GM21529 (cell line): ENCODE measurements at regions not wholly inside any gene's neighbourhood (a gene's known extent, or its start where the extent isn't known, plus 50 kb on each side); places are given as distances from the start of the nearest gene placed in this dataset.
"Not testable (repeated sequence)": the region's sequence is repeated elsewhere in the genome, so short reads cannot be mapped to it uniquely, and the experiment has no call there.

ENCODE experiments used
- ATAC-seq: cut with Tn5 transposase; IDR thresholded peaks from one replicate; pipeline ENCODE4 v1.9.1; 2021; ENCODE audit not compliant: unreplicated experiment

DNA sequence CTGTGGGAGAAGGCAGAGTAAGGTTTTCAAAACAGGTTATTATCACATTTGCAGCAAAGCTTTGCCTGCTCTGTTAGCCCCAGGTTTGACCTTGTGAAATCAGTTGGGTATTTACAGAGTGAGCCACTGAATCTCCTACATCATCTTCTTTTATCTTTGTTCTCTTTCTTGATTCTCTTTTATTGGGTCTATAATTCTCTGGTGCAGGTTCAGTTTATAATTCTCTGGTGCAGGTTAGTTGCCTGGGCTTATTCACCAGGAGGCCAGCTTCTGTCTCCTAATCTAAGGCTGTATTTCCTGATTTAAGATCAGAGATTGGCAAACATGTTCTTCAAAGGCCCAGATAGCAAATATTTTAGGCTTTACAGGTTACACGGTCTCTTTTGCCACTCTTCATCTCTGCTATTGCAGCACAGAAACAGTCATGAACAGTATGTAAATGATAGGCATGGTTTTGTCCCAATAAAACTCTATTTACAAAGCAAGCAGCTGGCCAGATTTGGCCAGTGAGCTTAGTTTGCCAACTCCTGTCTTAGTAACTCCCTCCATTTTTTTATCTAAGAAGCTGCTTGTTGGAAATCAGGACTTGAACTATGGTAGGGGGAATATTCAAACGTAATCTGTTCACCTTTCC, 205.0 kb upstream of the RIMS1 start:
- no peak for ATAC-seq

DNA sequence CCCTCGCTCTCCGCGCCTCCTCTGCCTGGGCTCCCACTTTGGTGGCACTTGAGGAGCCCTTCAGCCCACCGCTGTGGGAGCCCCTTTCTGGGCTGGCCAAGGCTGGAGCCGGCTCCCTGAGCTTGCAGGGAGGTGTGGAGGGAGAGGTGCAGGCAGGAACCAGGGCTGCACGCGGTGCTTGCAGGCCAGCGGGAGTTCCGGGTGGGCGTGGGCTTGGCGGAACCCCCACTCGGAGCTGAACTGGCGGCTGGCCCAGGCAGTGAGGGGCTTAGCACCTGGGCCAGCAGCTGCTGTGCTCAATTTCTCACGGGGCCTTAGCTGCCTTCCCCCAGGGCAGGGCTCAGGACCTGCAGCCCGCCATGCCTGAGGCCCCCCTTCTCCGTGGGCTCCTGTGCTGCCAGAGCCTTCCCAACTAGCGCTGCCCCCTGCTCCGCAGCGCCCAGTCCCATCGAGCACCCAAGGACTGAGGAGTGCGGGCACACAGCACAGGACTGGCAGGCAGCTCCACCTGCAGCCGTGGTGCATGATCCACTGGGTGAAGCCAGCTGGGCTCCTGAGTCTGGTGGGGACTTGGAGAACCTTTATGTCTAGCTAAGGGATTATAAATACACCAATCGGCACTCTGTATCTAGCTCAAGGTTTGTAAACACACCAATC, 200.2 kb upstream of the RIMS1 start:
- ATAC-seq = not testable (repeated sequence)

DNA sequence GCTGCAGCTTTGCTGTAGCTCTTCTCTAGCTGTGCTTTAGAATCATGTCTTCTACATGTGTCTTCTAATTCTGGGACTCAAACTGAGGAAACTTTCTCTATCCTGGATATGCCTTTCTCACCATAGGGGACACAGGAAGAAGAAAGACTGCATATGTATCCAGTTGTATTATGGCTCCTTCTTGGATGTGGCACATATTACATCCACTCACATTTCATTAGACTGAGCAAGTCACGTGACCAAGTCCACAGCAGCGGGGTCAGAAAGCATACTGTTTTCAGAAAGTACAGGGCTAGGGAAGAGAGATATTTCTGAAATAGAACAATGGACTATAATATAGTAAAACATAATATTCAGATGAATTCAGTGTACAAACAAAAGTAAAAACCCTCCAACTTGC, 187.6 kb upstream of the RIMS1 start:
- no peak for ATAC-seq

GRCh38 chr6:71706523-71706922, 179.8 kb upstream of the RIMS1 start:
- peak; percentile 80 for ATAC-seq

GRCh38 chr6:71707059-71707458, 179.3 kb upstream of the RIMS1 start:
- no peak for ATAC-seq

- no peak for ATAC-seq
These were observed 165.6 kb upstream of the RIMS1 start for GRCh38 chr6:71720705-71721104.

DNA sequence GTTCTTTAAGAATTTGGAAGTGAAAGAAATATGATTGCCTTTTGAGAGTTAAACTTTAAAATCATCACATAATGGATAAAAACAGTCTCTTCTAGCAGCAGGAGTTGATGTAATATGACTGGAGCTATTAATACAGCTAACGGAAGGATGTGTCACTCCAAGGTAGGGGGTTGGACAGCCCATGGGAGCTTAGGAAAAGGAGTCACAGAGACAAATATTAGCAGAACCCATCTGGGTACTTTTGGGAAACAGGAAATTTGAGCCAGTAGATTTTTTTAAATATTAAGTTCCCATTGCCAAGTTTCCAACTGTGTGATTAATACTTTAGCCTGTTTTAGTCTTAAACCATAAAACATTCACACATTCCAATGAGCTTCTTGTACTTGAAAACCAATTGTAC, 164.7 kb upstream of the RIMS1 start:
- ATAC-seq = no peak

DNA sequence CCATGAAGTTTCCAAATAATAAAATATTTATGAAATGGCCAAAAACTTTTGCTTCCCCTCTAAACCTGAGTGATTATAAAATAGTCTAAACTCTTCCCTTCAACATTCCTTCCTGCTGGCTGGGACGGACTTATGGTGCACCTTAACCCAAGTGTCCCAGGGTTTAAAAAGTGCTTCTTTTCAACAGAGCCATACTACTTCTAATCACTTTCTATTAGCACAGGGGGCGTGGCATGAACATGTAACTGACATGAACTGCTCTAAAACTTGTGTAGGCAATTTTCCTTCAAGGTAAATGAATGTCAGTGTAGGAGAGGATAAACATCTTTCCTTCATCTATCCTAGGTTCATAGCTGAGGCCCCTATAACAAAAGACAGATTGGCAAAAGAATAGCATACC, 163.6 kb upstream of the RIMS1 start:
- ATAC-seq = no peak

- ATAC-seq = no peak
These were observed 161.8 kb upstream of the RIMS1 start for GRCh38 chr6:71724456-71725125.

GRCh38 chr6:71725126-71725470, 161.3 kb upstream of the RIMS1 start:
- no peak for ATAC-seq

DNA sequence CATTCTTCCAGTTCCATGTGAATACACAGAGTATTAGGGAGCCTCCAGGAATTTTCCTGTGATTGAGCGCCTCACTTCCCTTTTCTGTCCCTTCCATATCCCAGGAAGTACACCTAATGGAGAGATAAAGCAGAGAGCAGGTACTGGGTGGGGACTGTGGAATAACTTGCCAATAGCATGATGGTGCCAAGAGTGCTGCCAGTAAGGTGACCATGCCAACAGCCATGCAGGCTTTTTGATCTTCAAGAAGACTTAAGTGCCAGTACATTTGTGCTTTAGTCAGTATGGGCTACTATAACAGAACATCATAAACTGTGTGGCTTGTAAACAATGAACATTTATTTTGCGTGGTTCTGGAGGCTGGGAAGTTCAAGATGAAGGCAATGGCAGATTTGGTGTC, 160.2 kb upstream of the RIMS1 start:
- no peak for ATAC-seq

DNA sequence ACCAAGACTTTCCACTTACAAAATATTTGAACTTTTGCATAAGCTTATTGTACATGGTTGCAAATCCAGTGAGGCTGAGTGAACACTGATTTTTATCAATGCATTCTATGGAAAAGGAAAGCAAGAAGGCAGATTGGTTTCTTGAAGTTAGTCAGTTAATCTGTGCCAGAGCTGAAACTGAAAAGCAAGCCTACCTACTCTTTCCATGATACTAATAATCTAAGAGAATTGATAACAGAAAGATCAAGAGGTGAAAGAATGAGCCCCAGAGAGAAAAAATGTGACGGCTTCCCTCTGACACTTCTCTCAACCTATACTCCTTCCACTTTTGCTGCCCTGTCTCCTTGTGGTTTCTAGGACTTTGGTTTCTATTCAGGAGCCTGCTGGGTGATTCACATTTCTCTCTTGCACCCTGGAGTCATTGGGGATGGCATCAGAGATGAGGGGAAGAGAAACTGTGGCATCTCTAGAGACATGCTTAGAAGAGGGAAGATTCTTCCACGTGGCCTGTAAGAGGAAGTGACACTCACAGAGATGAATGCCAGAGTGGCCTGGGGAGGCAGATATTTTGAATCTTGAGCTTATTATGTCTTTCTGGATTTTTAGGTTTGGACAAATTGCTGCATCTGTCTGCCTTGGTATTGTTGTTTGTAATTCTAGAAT, 158.6 kb upstream of the RIMS1 start:
- ATAC-seq = peak; percentile 94

DNA sequence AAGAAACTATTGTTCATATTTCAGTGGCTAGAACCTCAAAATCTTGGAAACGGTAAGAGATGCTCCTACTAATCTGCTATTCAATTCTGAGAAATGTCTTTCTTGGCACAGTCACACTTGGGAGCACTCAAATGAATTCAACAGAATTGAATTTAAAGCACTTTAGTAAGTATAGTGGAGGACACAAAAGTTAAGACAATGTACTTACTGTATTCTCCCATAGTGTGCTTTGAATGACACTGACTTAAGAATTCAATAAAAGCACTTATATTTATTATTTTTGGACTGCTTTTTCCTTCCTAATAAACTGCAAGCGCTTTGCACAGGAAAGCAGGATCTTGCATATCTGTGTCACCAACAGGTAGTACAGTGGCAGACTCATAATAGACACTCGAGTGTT, 156.1 kb upstream of the RIMS1 start:
- no peak for ATAC-seq

GRCh38 chr6:71733970-71734899, 152.1 kb upstream of the RIMS1 start:
- ATAC-seq = no peak

DNA sequence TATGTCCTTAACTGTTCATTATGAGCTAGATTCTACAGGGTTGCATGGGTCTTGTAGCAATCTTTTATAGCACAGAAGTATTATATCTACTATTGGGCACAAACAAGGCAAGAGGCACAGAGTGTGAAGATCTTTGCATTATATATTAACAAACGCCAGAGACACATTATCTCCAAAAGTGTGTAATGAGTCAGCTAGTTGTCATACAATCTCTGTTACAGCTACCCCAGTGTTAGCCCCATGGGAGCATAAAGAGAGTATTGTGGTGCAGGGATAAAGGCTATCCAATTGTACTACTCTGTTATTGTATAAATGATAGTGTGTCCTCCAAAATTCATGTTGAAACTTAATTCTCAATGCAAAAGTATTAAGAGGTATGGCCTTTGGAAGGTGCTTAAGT, 148.4 kb upstream of the RIMS1 start:
- ATAC-seq = no peak

DNA sequence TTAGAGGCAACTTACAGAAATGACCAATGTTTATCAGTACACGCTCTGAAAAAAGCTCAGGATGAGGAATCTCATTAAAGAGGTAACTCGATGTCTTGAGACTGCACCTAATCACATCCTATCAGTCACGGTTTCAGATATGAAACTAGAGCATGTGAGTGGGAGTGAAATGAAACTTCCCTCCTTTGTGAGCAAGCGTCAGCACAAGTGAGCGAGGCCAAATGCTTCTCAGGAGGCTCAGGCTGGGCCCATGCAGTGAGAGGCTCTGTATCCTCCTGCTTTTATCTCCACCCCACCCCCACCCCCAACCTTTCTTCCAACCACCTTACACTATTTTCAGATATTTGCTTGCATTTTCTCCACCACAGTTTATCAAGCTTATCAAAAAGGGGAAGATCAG, 140.8 kb upstream of the RIMS1 start:
- peak; percentile 87 for ATAC-seq

- no peak for ATAC-seq
These were observed 120.1 kb upstream of the RIMS1 start for GRCh38 chr6:71766146-71766760.

DNA sequence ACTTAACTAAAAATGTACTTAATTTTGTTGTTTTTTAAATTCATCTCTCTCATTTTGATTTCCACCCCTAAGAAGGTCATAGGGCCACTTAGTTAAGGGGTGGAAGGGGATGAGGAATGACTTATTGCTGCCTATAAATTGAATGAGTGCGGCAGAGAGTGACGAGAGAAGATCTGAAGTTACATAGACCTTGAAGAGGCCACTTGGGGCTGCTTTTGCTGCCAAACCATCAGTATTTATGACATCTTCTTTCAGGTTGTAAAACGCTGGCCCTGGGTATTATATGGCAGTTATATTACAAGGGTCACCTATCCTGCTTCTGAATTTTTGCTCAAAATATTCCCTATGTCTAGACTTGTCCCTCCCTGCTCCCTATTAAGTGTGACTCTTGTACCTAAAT, 119.6 kb upstream of the RIMS1 start:
- ATAC-seq = no peak

DNA sequence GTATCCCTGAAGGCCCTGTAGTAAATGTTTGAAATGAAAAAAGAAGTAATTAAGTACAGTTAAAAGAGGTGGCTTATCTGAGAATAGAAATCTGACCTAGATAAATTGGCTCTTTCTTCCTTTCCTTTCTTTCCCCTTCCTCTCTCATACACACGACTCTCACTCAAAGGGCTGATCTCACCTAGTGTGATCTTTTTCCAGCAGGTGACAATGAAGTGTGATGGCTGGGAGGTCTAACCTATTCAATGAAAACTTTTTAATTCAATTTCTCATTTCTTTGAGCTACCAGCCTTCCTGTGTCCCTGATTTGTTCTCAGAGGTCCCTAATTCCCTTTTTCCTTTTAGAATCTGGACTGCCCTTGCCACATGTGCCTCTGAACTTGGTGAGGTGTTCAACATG, 118.0 kb upstream of the RIMS1 start:
- no peak for ATAC-seq

- no peak for ATAC-seq
These were observed 77.5 kb upstream of the RIMS1 start for GRCh38 chr6:71808865-71809264.

DNA sequence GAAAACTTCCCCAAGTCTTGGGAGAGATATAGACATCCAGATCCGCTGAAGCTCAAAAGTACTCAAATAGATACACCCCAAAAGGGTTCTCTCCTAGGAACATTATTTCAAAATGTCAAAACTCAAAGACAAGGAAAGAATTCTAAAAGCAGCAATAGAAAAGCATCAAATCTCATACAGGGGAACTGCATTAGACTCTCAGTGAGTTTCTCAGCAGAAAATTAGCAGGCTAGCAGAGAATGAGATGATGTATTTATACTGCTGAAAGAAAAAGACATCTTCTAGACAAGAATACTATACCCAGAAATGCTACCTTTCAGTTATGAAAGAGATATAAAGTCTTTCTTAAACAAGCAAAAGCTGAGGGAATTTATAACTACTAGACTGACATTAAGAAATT, 75.5 kb upstream of the RIMS1 start:
- ATAC-seq = no peak
